Fibroblast of the aortic adventitia (primary cell): ENCODE measurements at regions not wholly inside any gene's neighbourhood (a gene's known extent, or its start where the extent isn't known, plus 50 kb on each side); places are given as distances from the start of the nearest gene placed in this dataset.

Experiments used
- DNase-seq: peaks from one replicate; pipeline ENCODE4 v3.0.0-alpha.2; 2010; ENCODE audit warnings: low read depth
- H3K4me3 ChIP-seq: 2 replicates; pipeline ENCODE4 v1.5.1; 2011; ENCODE audit warnings: low read depth, mild to moderate bottlenecking, control low read depth, low read length, moderate library complexity
- CTCF ChIP-seq: IDR thresholded peaks from 2 replicates; pipeline ENCODE4 v1.5.1; 2011; ENCODE audit warnings: mild to moderate bottlenecking, low read length, control low read depth, inconsistent platforms; ENCODE audit not compliant: insufficient read depth

GRCh38 chr6:79802657-79803300 is 144.6 kb downstream of the ELOVL4 start:
- no peak for TF ChIP-seq CTCF
- DNase-seq, result no peak
- no peak overlapping the region for H3K4me3 ChIP-seq

GRCh38 chr6:79801362-79801761 is 146.0 kb downstream of the ELOVL4 start:
- no peak for DNase-seq
- H3K4me3 ChIP-seq, result no peak overlapping the region
- no peak for TF ChIP-seq CTCF

GRCh38 chr6:79798841-79799240 is 148.5 kb downstream of the ELOVL4 start:
- H3K4me3 ChIP-seq, result no peak overlapping the region
- DNase-seq, result no peak
- TF ChIP-seq CTCF, result no peak

- no peak for TF ChIP-seq CTCF
- no peak for DNase-seq
- H3K4me3 ChIP-seq, result no peak overlapping the region
Observed at GRCh38 chr6:79797912-79798311, 149.4 kb downstream of the ELOVL4 start.

GRCh38 chr6:79797163-79797764 is 150.1 kb downstream of the ELOVL4 start:
- TF ChIP-seq CTCF, result no peak
- DNase-seq, result no peak

GRCh38 chr6:79796197-79796596 is 151.2 kb downstream of the ELOVL4 start:
- no peak for TF ChIP-seq CTCF
- DNase-seq, result no peak
- no peak overlapping the region for H3K4me3 ChIP-seq

More at GRCh38 chr6:79797163-79797764, 150.1 kb downstream of the ELOVL4 start:
- H3K4me3 ChIP-seq, result no peak overlapping the region
